ENCODE measurements at regions not wholly inside any gene's neighbourhood (a gene's known extent, or its start where the extent isn't known, plus 50 kb on each side); places are given as distances from the start of the nearest gene placed in this dataset.
A peak's percentile ranks its signal among the peaks of the same experiment; 100 is the strongest.
"Not testable (repeated sequence)": the region's sequence is repeated elsewhere in the genome, so short reads cannot be mapped to it uniquely, and the experiment has no call there.

GRCh38 chr22:26811647-26811992 is 154.2 kb downstream of the MIAT start:
- no peak for DNase-seq

GRCh38 chr22:26812731-26813130 is 155.3 kb downstream of the MIAT start:
- DNase-seq = no peak

GRCh38 chr22:26816726-26817125 is 159.3 kb downstream of the MIAT start:
- DNase-seq = no peak

GRCh38 chr22:26817926-26818325 is 160.5 kb downstream of the MIAT start:
- DNase-seq = no peak

GRCh38 chr22:26821854-26822253 is 164.5 kb downstream of the MIAT start:
- no peak for DNase-seq

- DNase-seq = no peak
Observed at GRCh38 chr22:26822313-26822712, 164.9 kb downstream of the MIAT start.

- DNase-seq = no peak
Observed at GRCh38 chr22:26823966-26824365, 166.6 kb downstream of the MIAT start.

GRCh38 chr22:26825960-26826935 is 168.9 kb downstream of the MIAT start:
- DNase-seq = no peak

- no peak for DNase-seq
Observed at GRCh38 chr22:26827611-26828010, 170.2 kb downstream of the MIAT start.

- DNase-seq = no peak
Observed at GRCh38 chr22:26828311-26828710, 170.9 kb downstream of the MIAT start.

GRCh38 chr22:26830837-26831236 is 173.4 kb downstream of the MIAT start:
- no peak for DNase-seq

- DNase-seq = no peak
Observed at GRCh38 chr22:26835023-26835422, 177.6 kb downstream of the MIAT start.

- DNase-seq = peak; percentile 54
Observed at GRCh38 chr22:26835929-26836528, 178.6 kb downstream of the MIAT start.

- DNase-seq = no peak
Observed at GRCh38 chr22:26837784-26838470, 180.5 kb downstream of the MIAT start.

GRCh38 chr22:26838471-26838825 is 181.1 kb downstream of the MIAT start:
- DNase-seq = no peak

- DNase-seq = no peak
Observed at GRCh38 chr22:26839216-26839615, 181.8 kb downstream of the MIAT start.

- DNase-seq = not testable (repeated sequence)
Observed at GRCh38 chr22:26840770-26841169, 183.4 kb downstream of the MIAT start.

- DNase-seq = no peak
Observed at GRCh38 chr22:26842103-26842502, 184.7 kb downstream of the MIAT start.

- no peak for DNase-seq
Observed at GRCh38 chr22:26845021-26845743, 187.8 kb downstream of the MIAT start.

GRCh38 chr22:26846076-26846475 is 188.7 kb downstream of the MIAT start:
- no peak for DNase-seq

- DNase-seq = no peak
Observed at GRCh38 chr22:26846645-26847044, 189.3 kb downstream of the MIAT start.

GRCh38 chr22:26847046-26847445 is 189.7 kb downstream of the MIAT start:
- no peak for DNase-seq

GRCh38 chr22:26847816-26848215 is 190.4 kb downstream of the MIAT start:
- DNase-seq = no peak
